GM12874 (cell line): ENCODE measurements at regions not wholly inside any gene's neighbourhood (a gene's known extent, or its start where the extent isn't known, plus 50 kb on each side); places are given as distances from the start of the nearest gene placed in this dataset.

ENCODE experiments used
- TF ChIP-seq, protein P1 (sequence below): IDR thresholded peaks from 2 replicates; pipeline ENCODE4 v1.5.1; 2011; ENCODE audit warnings: low read depth, mild to moderate bottlenecking, control low read depth, low read length, moderate library complexity; ENCODE audit not compliant: insufficient read depth

DNA sequence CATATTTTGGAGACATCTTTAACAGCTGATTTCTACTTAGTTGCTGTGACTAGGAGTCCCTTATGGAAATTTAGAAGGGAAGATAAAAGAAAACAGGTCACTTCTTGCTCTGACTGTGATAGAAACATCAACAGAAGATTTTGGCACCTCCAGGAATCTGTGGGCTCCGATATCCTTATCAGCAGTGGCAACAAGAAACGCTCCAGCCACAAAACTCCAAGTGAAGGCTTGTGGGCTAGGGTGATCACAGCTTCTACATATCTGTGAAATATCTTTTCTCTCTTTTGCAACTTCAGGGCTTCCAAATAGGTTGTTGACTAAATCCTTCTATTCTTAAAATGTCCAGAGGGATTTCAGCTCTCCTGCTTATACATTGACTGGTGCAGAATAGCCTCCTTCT lies 1625.5 kb upstream of the CDH6 start:
- TF ChIP-seq, protein P1, sequence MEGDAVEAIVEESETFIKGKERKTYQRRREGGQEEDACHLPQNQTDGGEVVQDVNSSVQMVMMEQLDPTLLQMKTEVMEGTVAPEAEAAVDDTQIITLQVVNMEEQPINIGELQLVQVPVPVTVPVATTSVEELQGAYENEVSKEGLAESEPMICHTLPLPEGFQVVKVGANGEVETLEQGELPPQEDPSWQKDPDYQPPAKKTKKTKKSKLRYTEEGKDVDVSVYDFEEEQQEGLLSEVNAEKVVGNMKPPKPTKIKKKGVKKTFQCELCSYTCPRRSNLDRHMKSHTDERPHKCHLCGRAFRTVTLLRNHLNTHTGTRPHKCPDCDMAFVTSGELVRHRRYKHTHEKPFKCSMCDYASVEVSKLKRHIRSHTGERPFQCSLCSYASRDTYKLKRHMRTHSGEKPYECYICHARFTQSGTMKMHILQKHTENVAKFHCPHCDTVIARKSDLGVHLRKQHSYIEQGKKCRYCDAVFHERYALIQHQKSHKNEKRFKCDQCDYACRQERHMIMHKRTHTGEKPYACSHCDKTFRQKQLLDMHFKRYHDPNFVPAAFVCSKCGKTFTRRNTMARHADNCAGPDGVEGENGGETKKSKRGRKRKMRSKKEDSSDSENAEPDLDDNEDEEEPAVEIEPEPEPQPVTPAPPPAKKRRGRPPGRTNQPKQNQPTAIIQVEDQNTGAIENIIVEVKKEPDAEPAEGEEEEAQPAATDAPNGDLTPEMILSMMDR, result no peak

DNA sequence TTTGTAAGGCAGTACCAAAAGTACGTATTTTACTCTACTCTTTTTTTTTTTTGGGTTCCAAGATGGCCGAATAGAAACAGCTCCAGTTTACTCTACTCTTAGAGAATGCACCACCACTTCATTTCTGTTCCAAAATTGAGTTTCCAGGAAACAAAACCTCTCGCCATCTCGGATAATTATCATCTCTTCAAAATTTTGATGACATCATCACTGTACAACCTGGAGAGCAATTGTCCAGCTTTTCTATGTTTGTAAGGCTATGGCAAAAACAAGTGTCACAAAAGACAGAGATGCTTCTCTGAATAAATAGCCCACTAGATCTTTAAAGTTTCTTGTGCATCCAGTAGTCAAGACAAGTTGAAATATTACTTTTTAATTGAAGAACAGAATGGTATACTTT lies 1631.9 kb upstream of the CDH6 start:
- TF ChIP-seq, protein P1, result no peak

DNA sequence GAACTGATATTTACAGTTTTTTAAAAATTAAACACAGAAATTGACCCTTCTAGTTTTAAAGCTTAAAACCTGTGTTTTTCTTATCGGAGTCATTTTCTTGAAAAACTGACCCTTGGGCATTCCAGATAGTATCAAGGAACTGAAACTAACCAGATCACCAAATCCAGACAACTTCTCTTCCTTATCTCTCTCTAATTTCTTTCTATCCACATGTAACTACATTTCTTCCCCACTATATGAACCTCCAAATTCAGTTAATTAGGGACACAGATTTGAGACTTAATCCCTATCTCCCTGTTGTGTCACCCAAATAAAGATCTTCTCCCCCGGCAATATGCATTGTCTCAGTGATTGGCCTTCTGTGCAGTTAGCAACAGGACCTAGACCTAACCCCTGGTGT lies 1643.0 kb upstream of the CDH6 start:
- TF ChIP-seq, protein P1, result no peak

DNA sequence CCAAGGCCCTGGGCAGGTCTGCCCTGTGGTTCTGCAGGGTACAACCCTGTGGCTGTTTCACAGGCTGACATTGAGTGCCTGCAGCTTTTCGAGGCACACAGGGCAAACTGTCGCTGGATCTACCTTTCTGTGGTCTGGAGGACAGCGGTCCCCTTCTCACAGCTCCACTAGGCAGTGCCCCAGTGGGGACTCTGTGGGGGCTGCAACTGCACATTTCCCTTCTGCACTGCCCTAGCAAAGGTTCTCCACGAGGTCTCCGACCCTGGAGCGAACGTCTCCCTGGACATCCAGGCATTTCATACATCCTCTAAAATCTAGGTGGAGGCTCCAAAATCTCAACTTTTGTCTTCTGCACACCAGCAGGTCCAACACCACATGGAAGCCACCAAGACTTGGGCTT lies 1645.2 kb upstream of the CDH6 start:
- TF ChIP-seq, protein P1, result no peak

DNA sequence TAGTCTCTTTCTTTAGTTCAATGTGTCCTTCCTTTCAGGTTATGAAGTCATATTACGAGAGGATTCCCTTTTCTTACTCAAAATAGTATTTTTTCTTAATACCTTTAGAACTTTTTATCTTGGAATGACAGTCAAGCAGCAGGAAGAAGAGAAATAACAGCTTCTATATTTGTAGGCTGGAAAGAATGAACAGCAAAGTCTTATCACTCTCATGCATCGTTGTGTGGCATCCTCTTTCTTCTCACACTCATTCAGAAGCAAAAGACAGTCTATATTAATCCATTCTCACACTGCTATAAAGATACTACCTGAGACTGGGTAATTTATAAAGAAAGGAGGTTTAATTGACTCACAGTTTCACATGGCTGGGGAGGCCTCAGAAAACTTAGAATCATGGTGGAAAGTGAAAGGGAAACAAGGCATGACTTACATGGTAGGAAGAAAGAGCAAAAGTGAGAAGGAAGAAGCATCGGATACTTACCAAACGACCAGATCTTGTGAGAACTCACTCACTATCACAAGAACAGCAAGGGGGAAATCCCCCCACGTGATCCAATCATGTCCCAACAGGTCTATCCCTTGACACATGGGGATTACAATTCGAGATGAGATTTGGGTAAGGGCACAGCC lies 1646.1 kb upstream of the CDH6 start:
- TF ChIP-seq, protein P1, result no peak

DNA sequence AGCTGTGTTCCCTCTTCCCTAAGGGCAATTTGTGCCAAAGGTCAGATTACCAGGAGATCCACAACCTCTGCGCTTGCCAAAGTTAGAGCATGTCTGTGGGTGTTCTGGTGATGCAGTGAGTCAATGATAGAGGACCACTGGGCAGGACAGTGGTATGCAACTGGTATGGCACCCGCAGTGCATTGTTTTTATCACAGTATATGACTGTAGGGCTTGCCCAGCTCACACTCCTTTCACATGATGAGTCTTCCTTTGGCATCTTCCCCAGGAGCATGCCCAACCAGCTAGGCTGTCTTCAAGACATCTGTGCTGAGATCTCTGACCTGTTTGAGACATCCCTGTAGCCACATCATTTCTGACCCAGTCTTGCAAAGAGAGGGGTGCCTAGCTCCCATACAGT lies 1650.0 kb upstream of the CDH6 start:
- TF ChIP-seq, protein P1, result no peak

DNA sequence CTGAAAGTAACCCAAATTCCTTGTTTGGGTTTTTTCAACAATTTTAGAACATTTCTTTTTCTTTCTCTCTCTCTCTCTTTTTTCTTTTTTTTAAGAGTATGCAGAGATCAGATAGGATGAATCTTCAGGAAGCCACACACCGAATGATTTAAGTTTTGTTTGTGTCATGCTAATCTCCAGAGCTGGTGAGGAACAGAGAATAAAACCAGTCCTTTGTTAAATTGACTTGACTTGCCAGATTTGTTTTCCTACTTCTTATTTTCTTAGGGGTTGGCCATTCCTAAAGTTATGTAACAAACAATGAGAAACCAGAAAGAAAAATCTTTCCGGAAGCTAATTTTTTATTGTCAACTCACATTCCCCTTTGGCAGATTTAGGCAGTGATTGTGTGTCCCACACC lies 1669.3 kb upstream of the CDH6 start:
- TF ChIP-seq, protein P1, result no peak
